ENCODE measurements at regions not wholly inside any gene's neighbourhood (a gene's known extent, or its start where the extent isn't known, plus 50 kb on each side); places are given as distances from the start of the nearest gene placed in this dataset.

DNA sequence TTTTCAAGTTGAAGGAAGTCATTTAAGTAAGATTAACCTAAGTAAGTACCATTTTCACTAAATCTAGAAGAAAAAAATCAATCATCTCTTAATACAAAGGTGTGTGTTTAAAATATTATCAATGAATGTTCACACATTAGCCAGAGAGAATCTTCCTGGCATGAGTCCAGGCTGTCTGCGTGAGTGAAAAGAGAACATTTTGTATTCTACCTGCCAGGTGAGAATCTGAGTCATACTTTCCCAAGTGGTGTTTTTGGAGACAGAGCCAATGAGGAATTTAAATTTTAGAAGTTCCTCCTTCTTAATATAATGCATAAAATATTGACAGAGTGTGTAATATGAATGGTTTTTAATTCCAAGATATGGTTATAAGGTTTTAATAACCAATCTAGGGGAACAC, 371.8 kb upstream of the NR3C2 start (continued):
- TF ChIP-seq HOXA5 (CRISPR knock-in tag; IDR thresholded peaks at IDR 0.05) (no peak), ZMYM4 (CRISPR knock-in tag; IDR thresholded peaks at IDR 0.05) (no peak), TCF7L2 (IDR thresholded peaks at IDR 0.05; ENCODE audit: low read depth, low read length) (no peak), ZNF891 (CRISPR knock-in tag; IDR thresholded peaks at IDR 0.05) (no peak), MBD4 (IDR thresholded peaks at IDR 0.05; ENCODE audit: borderline replicate concordance, low read length) (no peak), ZNF251 (CRISPR knock-in tag; IDR thresholded peaks at IDR 0.05) (no peak), ZZZ3 (CRISPR knock-in tag; IDR thresholded peaks at IDR 0.05; ENCODE audit: borderline replicate concordance) (no peak), NR3C1 (CRISPR knock-in tag; IDR thresholded peaks at IDR 0.05) (no peak), ZNF292 (CRISPR knock-in tag; IDR thresholded peaks at IDR 0.05; ENCODE audit: borderline replicate concordance, low read depth) (no peak)
- TF ChIP-seq, protein P1, sequence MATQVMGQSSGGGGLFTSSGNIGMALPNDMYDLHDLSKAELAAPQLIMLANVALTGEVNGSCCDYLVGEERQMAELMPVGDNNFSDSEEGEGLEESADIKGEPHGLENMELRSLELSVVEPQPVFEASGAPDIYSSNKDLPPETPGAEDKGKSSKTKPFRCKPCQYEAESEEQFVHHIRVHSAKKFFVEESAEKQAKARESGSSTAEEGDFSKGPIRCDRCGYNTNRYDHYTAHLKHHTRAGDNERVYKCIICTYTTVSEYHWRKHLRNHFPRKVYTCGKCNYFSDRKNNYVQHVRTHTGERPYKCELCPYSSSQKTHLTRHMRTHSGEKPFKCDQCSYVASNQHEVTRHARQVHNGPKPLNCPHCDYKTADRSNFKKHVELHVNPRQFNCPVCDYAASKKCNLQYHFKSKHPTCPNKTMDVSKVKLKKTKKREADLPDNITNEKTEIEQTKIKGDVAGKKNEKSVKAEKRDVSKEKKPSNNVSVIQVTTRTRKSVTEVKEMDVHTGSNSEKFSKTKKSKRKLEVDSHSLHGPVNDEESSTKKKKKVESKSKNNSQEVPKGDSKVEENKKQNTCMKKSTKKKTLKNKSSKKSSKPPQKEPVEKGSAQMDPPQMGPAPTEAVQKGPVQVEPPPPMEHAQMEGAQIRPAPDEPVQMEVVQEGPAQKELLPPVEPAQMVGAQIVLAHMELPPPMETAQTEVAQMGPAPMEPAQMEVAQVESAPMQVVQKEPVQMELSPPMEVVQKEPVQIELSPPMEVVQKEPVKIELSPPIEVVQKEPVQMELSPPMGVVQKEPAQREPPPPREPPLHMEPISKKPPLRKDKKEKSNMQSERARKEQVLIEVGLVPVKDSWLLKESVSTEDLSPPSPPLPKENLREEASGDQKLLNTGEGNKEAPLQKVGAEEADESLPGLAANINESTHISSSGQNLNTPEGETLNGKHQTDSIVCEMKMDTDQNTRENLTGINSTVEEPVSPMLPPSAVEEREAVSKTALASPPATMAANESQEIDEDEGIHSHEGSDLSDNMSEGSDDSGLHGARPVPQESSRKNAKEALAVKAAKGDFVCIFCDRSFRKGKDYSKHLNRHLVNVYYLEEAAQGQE (IDR thresholded peaks at IDR 0.05; ENCODE audit: borderline replicate concordance in 1 of 2, low read depth in 1 of 2, low read length in 2 of 2), result no peak
- TF ChIP-seq, protein P2, sequence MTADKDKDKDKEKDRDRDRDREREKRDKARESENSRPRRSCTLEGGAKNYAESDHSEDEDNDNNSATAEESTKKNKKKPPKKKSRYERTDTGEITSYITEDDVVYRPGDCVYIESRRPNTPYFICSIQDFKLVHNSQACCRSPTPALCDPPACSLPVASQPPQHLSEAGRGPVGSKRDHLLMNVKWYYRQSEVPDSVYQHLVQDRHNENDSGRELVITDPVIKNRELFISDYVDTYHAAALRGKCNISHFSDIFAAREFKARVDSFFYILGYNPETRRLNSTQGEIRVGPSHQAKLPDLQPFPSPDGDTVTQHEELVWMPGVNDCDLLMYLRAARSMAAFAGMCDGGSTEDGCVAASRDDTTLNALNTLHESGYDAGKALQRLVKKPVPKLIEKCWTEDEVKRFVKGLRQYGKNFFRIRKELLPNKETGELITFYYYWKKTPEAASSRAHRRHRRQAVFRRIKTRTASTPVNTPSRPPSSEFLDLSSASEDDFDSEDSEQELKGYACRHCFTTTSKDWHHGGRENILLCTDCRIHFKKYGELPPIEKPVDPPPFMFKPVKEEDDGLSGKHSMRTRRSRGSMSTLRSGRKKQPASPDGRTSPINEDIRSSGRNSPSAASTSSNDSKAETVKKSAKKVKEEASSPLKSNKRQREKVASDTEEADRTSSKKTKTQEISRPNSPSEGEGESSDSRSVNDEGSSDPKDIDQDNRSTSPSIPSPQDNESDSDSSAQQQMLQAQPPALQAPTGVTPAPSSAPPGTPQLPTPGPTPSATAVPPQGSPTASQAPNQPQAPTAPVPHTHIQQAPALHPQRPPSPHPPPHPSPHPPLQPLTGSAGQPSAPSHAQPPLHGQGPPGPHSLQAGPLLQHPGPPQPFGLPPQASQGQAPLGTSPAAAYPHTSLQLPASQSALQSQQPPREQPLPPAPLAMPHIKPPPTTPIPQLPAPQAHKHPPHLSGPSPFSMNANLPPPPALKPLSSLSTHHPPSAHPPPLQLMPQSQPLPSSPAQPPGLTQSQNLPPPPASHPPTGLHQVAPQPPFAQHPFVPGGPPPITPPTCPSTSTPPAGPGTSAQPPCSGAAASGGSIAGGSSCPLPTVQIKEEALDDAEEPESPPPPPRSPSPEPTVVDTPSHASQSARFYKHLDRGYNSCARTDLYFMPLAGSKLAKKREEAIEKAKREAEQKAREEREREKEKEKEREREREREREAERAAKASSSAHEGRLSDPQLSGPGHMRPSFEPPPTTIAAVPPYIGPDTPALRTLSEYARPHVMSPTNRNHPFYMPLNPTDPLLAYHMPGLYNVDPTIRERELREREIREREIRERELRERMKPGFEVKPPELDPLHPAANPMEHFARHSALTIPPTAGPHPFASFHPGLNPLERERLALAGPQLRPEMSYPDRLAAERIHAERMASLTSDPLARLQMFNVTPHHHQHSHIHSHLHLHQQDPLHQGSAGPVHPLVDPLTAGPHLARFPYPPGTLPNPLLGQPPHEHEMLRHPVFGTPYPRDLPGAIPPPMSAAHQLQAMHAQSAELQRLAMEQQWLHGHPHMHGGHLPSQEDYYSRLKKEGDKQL (CRISPR knock-in tag; IDR thresholded peaks at IDR 0.05; ENCODE audit: low read depth), result no peak

Data from HepG2 (cell line).